GM10266 (cell line): ENCODE measurements at regions not wholly inside any gene's neighbourhood (a gene's known extent, or its start where the extent isn't known, plus 50 kb on each side); places are given as distances from the start of the nearest gene placed in this dataset.
A peak's percentile ranks its signal among the peaks of the same experiment; 100 is the strongest.
"Not testable (repeated sequence)": the region's sequence is repeated elsewhere in the genome, so short reads cannot be mapped to it uniquely, and the experiment has no call there.

ENCODE experiments used
- DNase-seq: peaks from one replicate; pipeline ENCODE4 v3.0.0; 2012; ENCODE audit errors: extremely low spot score
- TF ChIP-seq, protein P1 (sequence below): IDR thresholded peaks from 2 replicates; pipeline ENCODE4 v1.5.1; 2012; ENCODE audit warnings: mild to moderate bottlenecking, low read depth; ENCODE audit not compliant: control insufficient read depth, insufficient read depth; ENCODE audit errors: missing control alignments

DNA sequence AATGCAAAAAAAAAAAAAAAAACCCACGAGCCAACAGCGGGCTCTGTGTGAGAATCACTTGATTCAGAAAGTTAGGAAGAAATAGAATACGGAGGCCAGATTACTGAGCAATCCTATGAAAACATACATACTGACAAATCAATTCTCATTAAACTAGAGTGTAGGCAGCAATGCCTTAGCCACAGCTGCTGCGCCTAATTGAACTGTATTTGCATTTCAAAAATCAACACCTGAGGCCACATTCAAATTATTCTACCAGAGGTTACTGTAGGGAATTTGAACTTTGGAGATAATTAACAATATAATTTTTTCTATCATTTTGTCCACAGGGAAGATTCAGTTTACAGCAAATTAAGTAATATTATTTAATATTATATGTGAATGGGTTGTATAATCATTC, 138.4 kb upstream of the PLD5 start:
- no peak for DNase-seq
- TF ChIP-seq, protein P1, sequence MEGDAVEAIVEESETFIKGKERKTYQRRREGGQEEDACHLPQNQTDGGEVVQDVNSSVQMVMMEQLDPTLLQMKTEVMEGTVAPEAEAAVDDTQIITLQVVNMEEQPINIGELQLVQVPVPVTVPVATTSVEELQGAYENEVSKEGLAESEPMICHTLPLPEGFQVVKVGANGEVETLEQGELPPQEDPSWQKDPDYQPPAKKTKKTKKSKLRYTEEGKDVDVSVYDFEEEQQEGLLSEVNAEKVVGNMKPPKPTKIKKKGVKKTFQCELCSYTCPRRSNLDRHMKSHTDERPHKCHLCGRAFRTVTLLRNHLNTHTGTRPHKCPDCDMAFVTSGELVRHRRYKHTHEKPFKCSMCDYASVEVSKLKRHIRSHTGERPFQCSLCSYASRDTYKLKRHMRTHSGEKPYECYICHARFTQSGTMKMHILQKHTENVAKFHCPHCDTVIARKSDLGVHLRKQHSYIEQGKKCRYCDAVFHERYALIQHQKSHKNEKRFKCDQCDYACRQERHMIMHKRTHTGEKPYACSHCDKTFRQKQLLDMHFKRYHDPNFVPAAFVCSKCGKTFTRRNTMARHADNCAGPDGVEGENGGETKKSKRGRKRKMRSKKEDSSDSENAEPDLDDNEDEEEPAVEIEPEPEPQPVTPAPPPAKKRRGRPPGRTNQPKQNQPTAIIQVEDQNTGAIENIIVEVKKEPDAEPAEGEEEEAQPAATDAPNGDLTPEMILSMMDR: no peak

DNA sequence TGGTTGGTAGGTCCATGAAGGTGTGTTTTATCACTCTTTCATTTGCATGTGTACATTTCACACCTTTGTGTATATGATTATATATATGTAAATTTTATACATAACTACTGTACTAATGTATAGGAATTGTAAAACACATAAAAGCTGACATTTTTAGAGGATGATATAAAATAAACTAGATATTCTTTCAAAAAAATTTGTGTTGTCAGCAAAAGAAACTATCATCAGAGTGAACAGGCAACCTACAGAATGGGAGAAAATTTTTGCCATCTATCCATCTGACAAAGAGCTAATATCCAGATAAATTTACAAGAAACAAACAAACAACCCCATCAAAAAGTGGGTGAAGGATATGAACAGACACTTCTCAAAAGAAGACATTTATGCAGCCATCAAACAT, 129.3 kb upstream of the PLD5 start:
- DNase-seq: not testable (repeated sequence)

DNA sequence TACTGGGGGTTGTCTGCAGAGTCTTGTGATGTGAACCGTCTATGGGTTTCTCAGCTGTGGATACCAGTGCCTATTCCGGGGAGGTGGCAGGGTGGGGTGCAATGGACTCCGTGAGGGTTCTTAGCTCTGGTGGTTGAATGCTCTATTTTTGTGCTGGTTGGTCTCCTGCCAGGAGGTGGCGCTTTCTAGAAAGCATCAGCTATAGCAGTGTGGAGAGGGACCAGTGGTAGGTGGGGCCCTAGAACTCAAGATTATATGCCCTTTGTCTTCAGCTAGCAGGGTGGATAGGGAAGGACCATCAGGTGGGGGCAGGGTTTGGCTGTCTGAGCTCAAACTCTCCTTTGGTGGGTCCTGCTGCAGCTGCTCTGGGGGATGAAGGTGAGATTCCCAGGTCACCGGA, 127.3 kb upstream of the PLD5 start:
- TF ChIP-seq, protein P1: peak; percentile 43
- no peak for DNase-seq

DNA sequence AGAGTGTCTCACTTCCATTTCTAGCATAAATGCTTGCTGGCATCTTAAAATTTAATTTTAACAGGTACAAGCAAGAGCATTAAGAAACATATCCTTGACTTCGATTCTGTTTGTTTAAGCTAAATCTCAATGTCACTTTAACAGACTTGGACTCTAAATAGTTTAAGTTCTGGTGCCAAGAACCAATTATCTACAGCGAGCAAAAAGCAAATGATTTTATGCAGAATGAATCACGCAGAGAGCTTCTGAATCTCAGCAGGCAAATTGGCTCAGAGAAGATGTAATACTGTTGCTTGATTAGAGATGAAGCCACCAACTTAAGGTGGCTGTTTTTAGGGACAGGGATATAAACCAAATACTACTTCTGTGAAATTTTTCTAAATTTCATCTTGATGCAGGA, 117.0 kb upstream of the PLD5 start:
- TF ChIP-seq, protein P1: no peak
- no peak for DNase-seq

DNA sequence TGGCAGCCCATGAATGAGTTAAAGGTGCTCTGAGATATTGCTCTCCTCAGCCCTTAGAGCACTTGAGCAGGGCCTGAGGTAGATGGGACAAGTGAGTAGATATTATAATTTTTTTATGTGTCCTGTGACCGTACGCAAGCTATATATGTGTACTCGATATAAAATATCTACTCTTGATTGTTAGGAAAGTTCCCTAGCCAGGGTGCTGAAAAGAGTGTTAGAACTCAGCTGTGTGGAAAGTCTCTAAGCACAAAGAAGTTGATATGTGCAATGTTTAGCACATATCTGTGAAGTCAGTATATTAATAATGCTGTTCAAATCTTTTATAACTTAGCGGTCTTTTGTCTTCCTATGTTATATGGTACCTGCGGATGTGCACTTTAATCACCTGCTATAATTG, 114.6 kb upstream of the PLD5 start:
- no peak for DNase-seq
- TF ChIP-seq, protein P1: no peak

DNA sequence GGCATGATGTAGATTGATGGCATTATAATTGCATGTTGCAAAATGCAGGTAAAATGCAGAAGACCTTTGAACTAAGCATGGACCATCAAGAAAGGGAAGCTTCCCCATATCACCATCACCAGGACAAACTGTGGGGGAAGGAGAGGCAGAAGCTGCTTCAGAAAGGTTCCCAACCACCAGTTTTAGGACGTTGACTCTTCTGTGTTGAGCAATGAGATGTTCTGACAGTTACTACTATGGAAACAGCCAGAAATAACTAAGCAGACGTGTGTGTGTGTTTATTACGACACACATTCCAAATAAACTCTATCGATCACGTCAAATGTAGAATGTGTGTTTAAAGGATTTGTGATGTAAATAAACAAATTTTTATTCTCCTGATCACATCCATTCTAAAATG, 110.2 kb upstream of the PLD5 start:
- DNase-seq: no peak
- TF ChIP-seq, protein P1: no peak

DNA sequence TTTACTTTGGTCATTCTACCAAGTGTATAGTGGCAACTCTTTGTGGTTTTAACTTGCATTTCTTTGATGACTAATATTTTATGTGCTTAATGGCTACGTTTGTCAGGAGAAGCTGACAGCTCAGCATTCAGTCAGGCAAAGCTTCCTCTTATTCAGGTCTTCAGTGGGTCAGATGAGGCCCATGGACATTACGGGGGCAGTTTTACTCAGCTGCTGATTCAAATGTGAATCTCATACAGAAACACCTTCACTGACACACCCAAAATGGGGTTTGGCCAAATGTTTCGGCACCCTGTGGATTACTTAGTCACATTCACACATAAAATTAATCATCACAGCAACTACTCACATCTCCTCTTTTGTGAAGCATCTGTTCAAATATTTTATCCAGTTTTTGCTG, 104.9 kb upstream of the PLD5 start:
- TF ChIP-seq, protein P1: no peak

DNA sequence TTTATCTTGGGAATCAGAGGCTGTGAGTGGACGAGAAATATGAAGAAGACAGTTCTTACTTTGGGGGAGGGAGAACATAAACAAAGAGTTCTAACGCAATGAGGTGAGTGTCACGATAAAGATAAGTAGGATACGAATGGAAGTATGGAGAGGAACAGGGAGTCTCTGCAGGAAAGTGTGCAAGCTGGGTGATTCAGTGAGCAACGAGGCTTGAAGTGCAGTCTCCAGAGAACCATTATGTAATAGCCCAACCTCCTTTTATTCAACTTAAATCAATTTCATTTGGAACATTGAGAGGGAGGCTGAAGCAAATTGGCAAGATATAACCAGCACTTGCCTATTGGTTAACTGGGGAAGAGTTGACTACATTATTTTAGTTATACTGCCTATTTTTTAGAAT, 99.3 kb upstream of the PLD5 start:
- TF ChIP-seq, protein P1: no peak
- no peak for DNase-seq

More for the DNA sequence above, 104.9 kb upstream of the PLD5 start:
- no peak for DNase-seq
